Central memory CD8-positive, alpha-beta T cell (primary cell): ENCODE measurements at regions not wholly inside any gene's neighbourhood (a gene's known extent, or its start where the extent isn't known, plus 50 kb on each side); places are given as distances from the start of the nearest gene placed in this dataset.

Source experiments
- ATAC-seq: fragments of 150-1000 bp; cut with Tn5 transposase; replicated peaks from 2 replicates; pipeline ENCODE4 v1.10.0; 2022; ENCODE audit warnings: mild to moderate bottlenecking, moderate FRiP score, moderate number of reproducible peaks; ENCODE audit not compliant: poor library complexity, severe bottlenecking; ENCODE audit errors: extremely low read depth
- DNase-seq, 2 donors: peaks; one replicate each; pipeline ENCODE4 v3.0.0; 2021; ENCODE audit warnings: low spot score in 2 of 2
- H3K27ac Mint-ChIP-seq: one replicate; pipeline ENCODE4 v1.8.0; 2022; ENCODE audit warnings: low read depth, mild to moderate bottlenecking, moderate library complexity, mixed read lengths
- H3K27me3 Mint-ChIP-seq: one replicate; pipeline ENCODE4 v1.8.0; 2022; ENCODE audit warnings: mixed read lengths
- H3K36me3 Mint-ChIP-seq: one replicate; pipeline ENCODE4 v1.8.0; 2022; ENCODE audit warnings: mild to moderate bottlenecking, moderate library complexity, mixed read lengths; ENCODE audit not compliant: insufficient read depth
- H3K4me1 Mint-ChIP-seq: one replicate; pipeline ENCODE4 v1.8.0; 2022; ENCODE audit warnings: mixed read lengths
- H3K4me3 Mint-ChIP-seq: one replicate; pipeline ENCODE4 v1.8.0; 2022; ENCODE audit warnings: mild to moderate bottlenecking, moderate library complexity, mixed read lengths
- H3K9me3 Mint-ChIP-seq: one replicate; pipeline ENCODE4 v1.8.0; 2022; ENCODE audit warnings: mixed read lengths

DNA sequence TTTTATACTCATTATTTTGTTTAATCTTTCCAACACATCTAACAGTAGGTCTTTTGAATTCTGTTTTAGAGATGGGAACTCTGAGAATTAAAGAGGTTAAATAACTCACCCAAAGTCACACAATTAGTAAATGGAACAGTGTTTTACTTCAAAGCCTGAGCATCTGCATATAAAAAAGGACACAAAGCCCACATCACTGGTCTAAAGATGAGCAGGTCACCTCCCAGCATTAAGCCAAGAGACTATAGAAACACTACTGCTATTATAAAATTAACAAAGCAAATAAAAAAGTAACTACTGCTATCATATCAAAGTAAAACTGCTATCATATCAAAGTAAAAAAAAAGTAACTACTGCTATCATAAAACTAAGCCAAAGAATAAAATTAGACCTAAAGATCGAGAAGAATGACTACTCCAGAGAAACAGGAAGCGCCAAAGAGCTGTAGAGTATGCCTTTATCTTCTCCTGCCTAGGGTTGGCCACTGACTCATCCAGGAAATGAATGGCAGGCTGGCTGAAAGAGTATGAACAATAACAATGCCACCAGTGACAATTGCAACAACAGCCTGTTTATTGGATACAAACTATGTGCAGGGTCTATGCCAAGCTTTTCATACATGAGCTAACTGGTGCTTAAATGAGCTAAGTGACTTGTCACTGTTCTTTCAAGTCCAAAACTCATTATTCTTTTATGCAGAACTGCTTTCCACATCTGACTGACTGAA lies 1153.0 kb upstream of the TENM4 start:
- no peaks in the 10 kb centered on the region for H3K27me3 Mint-ChIP-seq
- DNase-seq (no peak), ATAC-seq (no peak)
- no peak overlapping the region for H3K27ac Mint-ChIP-seq
- H3K4me3 Mint-ChIP-seq: no peak overlapping the region
- H3K9me3 Mint-ChIP-seq: peaks cover 20% of the 10 kb centered on the region
- no peaks in the 10 kb centered on the region for H3K36me3 Mint-ChIP-seq
- no peaks in the 10 kb centered on the region for H3K4me1 Mint-ChIP-seq

- no peak for DNase-seq
- Mint-ChIP-seq H3K36me3 (no peaks in the 10 kb centered on the region), H3K4me3 (no peak overlapping the region), H3K9me3 (peaks cover 24% of the 10 kb centered on the region), H3K27ac (no peak overlapping the region), H3K4me1 (no peaks in the 10 kb centered on the region), H3K27me3 (no peaks in the 10 kb centered on the region)
- ATAC-seq: no peak
Observed at GRCh38 chr11:80592546-80592945, 1151.7 kb upstream of the TENM4 start.

GRCh38 chr11:80587906-80588305 lies 1147.1 kb upstream of the TENM4 start:
- H3K4me3 Mint-ChIP-seq: no peak overlapping the region
- no peaks in the 10 kb centered on the region for H3K4me1 Mint-ChIP-seq
- no peaks in the 10 kb centered on the region for H3K36me3 Mint-ChIP-seq
- H3K27me3 Mint-ChIP-seq: no peaks in the 10 kb centered on the region
- peaks cover 20% of the 10 kb centered on the region for H3K9me3 Mint-ChIP-seq
- no peak overlapping the region for H3K27ac Mint-ChIP-seq
- DNase-seq (no peak), ATAC-seq (no peak)

GRCh38 chr11:80586464-80586863 lies 1145.6 kb upstream of the TENM4 start:
- ATAC-seq: no peak
- H3K27me3 Mint-ChIP-seq: no peaks in the 10 kb centered on the region
- peaks cover 15% of the 10 kb centered on the region for H3K9me3 Mint-ChIP-seq
- no peaks in the 10 kb centered on the region for H3K36me3 Mint-ChIP-seq
- H3K27ac Mint-ChIP-seq: no peak overlapping the region
- no peak for DNase-seq
- H3K4me3 Mint-ChIP-seq: no peak overlapping the region
- no peaks in the 10 kb centered on the region for H3K4me1 Mint-ChIP-seq

DNA sequence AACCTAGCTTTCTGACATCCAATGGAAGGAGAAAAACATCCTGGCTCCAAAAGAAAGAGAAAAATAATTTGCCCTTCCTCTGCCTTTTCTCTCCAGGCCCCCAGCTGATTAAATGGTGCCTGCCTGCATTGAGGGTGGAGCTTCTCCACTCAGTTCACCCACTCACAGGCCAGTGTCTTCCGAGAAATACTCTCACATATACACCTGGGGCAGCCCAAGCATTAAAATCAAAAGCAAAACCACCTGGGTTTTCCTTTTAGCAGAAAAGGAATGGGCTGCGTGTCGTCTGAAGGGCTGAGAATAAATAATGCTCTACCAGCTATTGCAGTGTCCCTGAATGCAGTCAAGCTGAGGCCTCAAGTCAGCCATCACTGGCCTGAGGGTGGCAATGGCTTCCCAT lies 1143.8 kb upstream of the TENM4 start:
- H3K27me3 Mint-ChIP-seq: no peaks in the 10 kb centered on the region
- DNase-seq (no peak), ATAC-seq (no peak)
- H3K9me3 Mint-ChIP-seq: peaks cover 16% of the 10 kb centered on the region
- no peak overlapping the region for H3K4me3 Mint-ChIP-seq
- H3K4me1 Mint-ChIP-seq: no peaks in the 10 kb centered on the region
- H3K27ac Mint-ChIP-seq: no peak overlapping the region
- H3K36me3 Mint-ChIP-seq: no peaks in the 10 kb centered on the region

DNA sequence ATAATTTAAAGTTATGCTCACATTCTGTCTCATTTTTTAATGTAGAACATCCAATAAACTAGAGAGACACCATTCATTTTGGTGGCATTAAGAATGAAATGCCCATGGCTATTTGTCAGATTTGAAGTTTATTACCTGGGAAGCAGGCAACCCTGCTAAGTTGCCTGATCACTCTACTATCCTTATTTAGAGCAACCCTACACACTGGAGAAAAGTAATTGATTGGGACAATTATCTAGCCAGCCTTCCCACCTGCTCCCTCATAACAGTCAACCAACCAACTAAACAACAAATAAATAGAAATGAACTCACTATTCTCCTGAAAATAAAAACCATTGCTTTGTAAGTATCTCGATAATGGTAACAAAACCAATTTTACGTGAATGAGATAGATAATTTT lies 1129.0 kb upstream of the TENM4 start:
- no peak for ATAC-seq
- no peaks in the 10 kb centered on the region for H3K36me3 Mint-ChIP-seq
- no peak for DNase-seq

GRCh38 chr11:80565231-80565630 lies 1124.4 kb upstream of the TENM4 start:
- DNase-seq (no peak), ATAC-seq (no peak)
- Mint-ChIP-seq H3K27me3 (no peaks in the 10 kb centered on the region), H3K4me1 (no peaks in the 10 kb centered on the region), H3K36me3 (no peaks in the 10 kb centered on the region), H3K4me3 (no peak overlapping the region), H3K27ac (no peak overlapping the region), H3K9me3 (peaks cover 12% of the 10 kb centered on the region)

More for the DNA sequence above, 1129.0 kb upstream of the TENM4 start:
- Mint-ChIP-seq H3K9me3 (peaks cover 17% of the 10 kb centered on the region), H3K27me3 (no peaks in the 10 kb centered on the region), H3K27ac (no peak overlapping the region), H3K4me1 (no peaks in the 10 kb centered on the region), H3K4me3 (no peak overlapping the region)

GRCh38 chr11:80562523-80563125 lies 1121.8 kb upstream of the TENM4 start:
- ATAC-seq: no peak
- Mint-ChIP-seq H3K36me3 (no peaks in the 10 kb centered on the region), H3K4me3 (no peak overlapping the region), H3K27ac (no peak overlapping the region), H3K9me3 (peaks cover 20% of the 10 kb centered on the region), H3K4me1 (no peaks in the 10 kb centered on the region), H3K27me3 (no peaks in the 10 kb centered on the region)
- DNase-seq: no peak

GRCh38 chr11:80559942-80560341 lies 1119.1 kb upstream of the TENM4 start:
- Mint-ChIP-seq H3K27ac (no peak overlapping the region), H3K4me3 (no peak overlapping the region), H3K9me3 (peaks cover 28% of the 10 kb centered on the region), H3K36me3 (no peaks in the 10 kb centered on the region), H3K27me3 (no peaks in the 10 kb centered on the region), H3K4me1 (no peaks in the 10 kb centered on the region)
- no peak for DNase-seq
- no peak for ATAC-seq

GRCh38 chr11:80553565-80553964 lies 1112.7 kb upstream of the TENM4 start:
- Mint-ChIP-seq H3K36me3 (no peaks in the 10 kb centered on the region), H3K4me1 (no peaks in the 10 kb centered on the region), H3K27ac (no peak overlapping the region), H3K9me3 (peaks cover 19% of the 10 kb centered on the region), H3K27me3 (no peaks in the 10 kb centered on the region), H3K4me3 (no peak overlapping the region)
- no peak for DNase-seq
- no peak for ATAC-seq

DNA sequence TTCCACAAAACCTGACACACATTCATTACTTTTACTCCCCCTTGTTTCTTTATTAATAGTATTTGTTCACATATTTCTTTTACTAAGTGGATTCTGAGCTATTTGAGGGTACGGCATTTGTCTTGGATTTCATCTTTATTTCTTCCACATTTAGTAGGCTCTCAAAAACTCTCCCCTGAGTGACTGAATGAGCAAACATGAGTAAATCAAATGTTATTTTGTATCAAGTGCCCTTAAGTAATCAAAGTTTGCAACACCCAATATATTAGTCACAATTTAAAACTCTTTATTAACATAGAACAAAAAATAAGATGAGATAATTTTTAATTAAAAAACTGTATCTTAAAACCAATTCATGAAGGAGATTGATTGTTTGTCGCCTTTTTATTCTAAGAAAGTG lies 1101.9 kb upstream of the TENM4 start:
- no peak overlapping the region for H3K27ac Mint-ChIP-seq
- no peaks in the 10 kb centered on the region for H3K36me3 Mint-ChIP-seq
- no peaks in the 10 kb centered on the region for H3K4me1 Mint-ChIP-seq
- no peak overlapping the region for H3K4me3 Mint-ChIP-seq
- ATAC-seq (no peak), DNase-seq (no peak)
- no peaks in the 10 kb centered on the region for H3K27me3 Mint-ChIP-seq
- H3K9me3 Mint-ChIP-seq: peaks cover 44% of the 10 kb centered on the region

DNA sequence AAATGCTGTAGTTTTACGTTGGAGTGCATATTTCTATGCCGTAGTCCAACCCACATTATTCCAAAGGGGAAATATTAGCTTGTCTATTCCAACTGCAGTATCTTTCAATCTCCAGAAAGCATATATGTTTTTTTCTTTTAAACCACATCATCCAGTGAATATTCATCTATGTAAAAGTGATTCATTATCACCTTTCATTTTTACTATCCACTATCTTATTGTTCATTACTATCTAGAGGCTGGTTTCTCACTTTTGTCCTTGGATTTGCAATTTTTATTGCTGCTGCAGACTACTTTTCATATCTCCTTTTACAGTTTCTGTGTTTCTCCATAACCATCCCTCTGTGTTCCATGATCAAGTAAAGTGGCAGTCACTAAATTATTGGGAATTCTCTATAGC lies 1097.2 kb upstream of the TENM4 start:
- Mint-ChIP-seq H3K27me3 (no peaks in the 10 kb centered on the region), H3K4me3 (no peak overlapping the region), H3K4me1 (no peaks in the 10 kb centered on the region), H3K9me3 (peaks cover 55% of the 10 kb centered on the region), H3K36me3 (no peaks in the 10 kb centered on the region), H3K27ac (no peak overlapping the region)
- ATAC-seq (no peak), DNase-seq (no peak)

DNA sequence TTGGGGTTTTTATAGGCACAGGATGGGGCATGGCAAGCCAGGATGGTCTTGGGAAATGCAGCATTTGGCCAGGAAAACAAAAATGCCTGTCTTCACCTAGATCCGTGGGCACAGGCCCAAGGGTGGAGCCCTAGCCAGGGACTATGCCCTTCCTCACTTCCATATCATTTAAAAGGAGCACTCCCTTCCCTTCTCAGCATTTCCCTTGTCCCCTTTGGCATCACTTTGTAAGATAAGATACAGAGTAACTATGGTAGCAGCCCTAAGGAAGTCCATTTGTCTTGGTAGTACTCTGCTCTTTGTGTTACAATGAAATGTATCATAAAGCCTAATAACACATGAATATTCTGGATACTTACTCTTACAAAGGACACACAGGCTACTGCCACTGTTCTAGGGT lies 1092.6 kb upstream of the TENM4 start:
- DNase-seq (no peak), ATAC-seq (no peak)
- Mint-ChIP-seq H3K4me1 (no peaks in the 10 kb centered on the region), H3K4me3 (no peak overlapping the region), H3K36me3 (no peaks in the 10 kb centered on the region), H3K9me3 (peaks cover 33% of the 10 kb centered on the region), H3K27me3 (no peaks in the 10 kb centered on the region), H3K27ac (no peak overlapping the region)
